Mesenchymal stem cell (in vitro differentiated cells and primary cell): ENCODE measurements at regions not wholly inside any gene's neighbourhood (a gene's known extent, or its start where the extent isn't known, plus 50 kb on each side); places are given as distances from the start of the nearest gene placed in this dataset.

Experiments used
- DNase-seq: peaks from one replicate; pipeline ENCODE4 v3.0.0-alpha.2; 2013
- H2AFZ ChIP-seq: one replicate; pipeline ENCODE4 v1.6.1; 2013; ENCODE audit warnings: low read depth, mild to moderate bottlenecking, control low read depth, inconsistent platforms, low read length, moderate library complexity
- H2AK5ac ChIP-seq: 2 replicates; pipeline ENCODE4 v1.6.1; 2013; ENCODE audit warnings: low read length, moderate library complexity, mild to moderate bottlenecking, inconsistent platforms; ENCODE audit not compliant: severe bottlenecking
- H2BK120ac ChIP-seq: one replicate; pipeline ENCODE4 v1.6.1; 2013; ENCODE audit warnings: low read depth, mild to moderate bottlenecking, inconsistent platforms, low read length, moderate library complexity
- H2BK12ac ChIP-seq, 2 experiments: one replicate each; pipeline ENCODE4 v1.6.1; 2013; ENCODE audit warnings: inconsistent platforms in 2 of 2, low read length in 2 of 2, mild to moderate bottlenecking in 2 of 2, moderate library complexity in 2 of 2, control low read depth in 1 of 2
- H2BK15ac ChIP-seq: one replicate; pipeline ENCODE4 v1.6.1; 2013; ENCODE audit warnings: mild to moderate bottlenecking, low read depth, inconsistent platforms; ENCODE audit not compliant: poor library complexity, severe bottlenecking
- H2BK5ac ChIP-seq: 2 replicates; pipeline ENCODE4 v1.6.1; 2013; ENCODE audit warnings: low read depth, mild to moderate bottlenecking, low read length, control low read depth, inconsistent platforms; ENCODE audit not compliant: poor library complexity, severe bottlenecking
- H3K14ac ChIP-seq, 2 experiments: one replicate each; pipeline ENCODE4 v1.6.1; 2013; ENCODE audit warnings: inconsistent platforms in 2 of 2, low read length in 2 of 2, control low read depth in 1 of 2, mild to moderate bottlenecking in 1 of 2, moderate library complexity in 1 of 2
- H3K18ac ChIP-seq, 2 experiments: one replicate each; pipeline ENCODE4 v1.6.1; 2013; ENCODE audit warnings: inconsistent platforms in 2 of 2, low read length in 2 of 2, control low read depth in 1 of 2, low read depth in 1 of 2, mild to moderate bottlenecking in 1 of 2
- H3K23ac ChIP-seq, 2 experiments: one replicate each; pipeline ENCODE4 v1.6.1; 2013; ENCODE audit warnings: inconsistent platforms in 2 of 2, low read length in 2 of 2, mild to moderate bottlenecking in 2 of 2, moderate library complexity in 2 of 2, control low read depth in 1 of 2
- H3K27ac ChIP-seq: 2 replicates; pipeline ENCODE4 v1.5.1; 2013; ENCODE audit warnings: mild to moderate bottlenecking, moderate library complexity, low read length, control low read depth, inconsistent platforms; ENCODE audit not compliant: poor library complexity, severe bottlenecking
- H3K27me3 ChIP-seq, 2 experiments: 2 replicates each; pipeline versions ENCODE4 v1.6.1 to v1.7.0; 2013; ENCODE audit warnings: low read length in 2 of 2, mild to moderate bottlenecking in 2 of 2, moderate library complexity in 2 of 2, control low read depth in 1 of 2, inconsistent platforms in 1 of 2; ENCODE audit not compliant: control insufficient read depth in 1 of 2, insufficient read depth in 1 of 2
- H3K36me3 ChIP-seq, 2 experiments: 2 replicates each; pipeline versions ENCODE4 v1.6.1 to v1.7.0; 2013; ENCODE audit warnings: low read length in 2 of 2, control low read depth in 1 of 2, inconsistent platforms in 1 of 2, low read depth in 1 of 2, mild to moderate bottlenecking in 1 of 2; ENCODE audit not compliant: insufficient read depth in 2 of 2, control insufficient read depth in 1 of 2
- H3K4ac ChIP-seq, 2 experiments: one replicate each; pipeline ENCODE4 v1.6.1; 2013; ENCODE audit warnings: inconsistent platforms in 2 of 2, low read length in 2 of 2, mild to moderate bottlenecking in 2 of 2, moderate library complexity in 2 of 2, control low read depth in 1 of 2, low read depth in 1 of 2
- H3K4me1 ChIP-seq: 2 replicates; pipeline ENCODE4 v1.6.1; 2013; ENCODE audit warnings: low read depth, low read length, control low read depth; ENCODE audit not compliant: control insufficient read depth, insufficient read depth
- H3K4me2 ChIP-seq: 2 replicates; pipeline ENCODE4 v1.6.1; 2013; ENCODE audit warnings: low read length, mild to moderate bottlenecking, inconsistent platforms; ENCODE audit not compliant: poor library complexity, severe bottlenecking
- H3K4me3 ChIP-seq, 2 experiments: 2 replicates each; pipeline versions ENCODE4 v1.5.1 to v1.7.0; 2013; ENCODE audit warnings: low read length in 2 of 2, mild to moderate bottlenecking in 2 of 2, control low read depth in 1 of 2, low read depth in 1 of 2; ENCODE audit not compliant: insufficient read depth in 1 of 2
- H3K79me1 ChIP-seq: replicated peaks from 2 replicates; pipeline ENCODE4 v1.6.1; 2013; ENCODE audit warnings: mild to moderate bottlenecking, control low read depth, low read length, inconsistent platforms; ENCODE audit not compliant: poor library complexity, severe bottlenecking
- H3K9ac ChIP-seq: 2 replicates; pipeline ENCODE4 v1.7.0; 2013; ENCODE audit warnings: mild to moderate bottlenecking, low read length, moderate library complexity
- H3K9me3 ChIP-seq: 2 replicates; pipeline ENCODE4 v1.7.0; 2013; ENCODE audit warnings: mild to moderate bottlenecking, low read length; ENCODE audit not compliant: control insufficient read depth
- H4K8ac ChIP-seq: one replicate; pipeline ENCODE4 v1.6.1; 2013; ENCODE audit warnings: inconsistent platforms, mild to moderate bottlenecking, low read length, moderate library complexity
- H4K91ac ChIP-seq: one replicate; pipeline ENCODE4 v1.6.1; 2013; ENCODE audit warnings: mild to moderate bottlenecking, low read length, inconsistent platforms
- WGBS: methylation state at CpG from one replicate; pipeline ENCODE4 v1.1.7; 2013; ENCODE audit warnings: mixed read lengths; 5-methylcytosine and 5-hydroxymethylcytosine counted together

DNA sequence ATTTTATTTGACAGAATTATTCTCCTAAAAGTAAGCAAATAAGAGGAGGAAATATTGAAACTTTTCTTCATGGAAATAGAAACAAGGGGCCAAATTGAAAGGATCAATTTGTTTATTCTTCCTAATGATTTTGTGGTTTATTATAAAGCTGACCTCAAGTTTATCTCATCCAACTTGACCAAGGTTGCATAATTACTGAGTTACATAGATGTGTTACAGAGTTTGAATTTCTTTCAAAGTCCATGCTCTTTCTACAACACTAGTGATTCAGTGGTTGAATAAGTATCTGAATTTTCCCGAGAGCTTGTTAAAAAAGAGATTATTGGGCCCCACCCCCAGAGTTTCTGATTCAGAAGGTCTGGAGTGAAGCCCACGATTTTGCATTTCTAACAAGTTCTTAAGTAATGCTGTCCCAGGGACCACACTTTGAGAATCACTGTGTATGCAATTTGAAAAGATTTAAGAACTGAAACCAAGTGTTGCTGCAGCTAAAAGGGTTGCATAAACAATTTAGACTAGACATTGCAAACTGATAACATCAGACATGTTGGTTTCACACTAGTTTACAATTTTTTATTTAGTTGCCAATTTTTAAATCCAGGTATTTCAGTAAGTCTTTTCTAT is 485.7 kb upstream of the ANO5 start:
- Histone ChIP-seq H3K23ac (no peak overlapping the region), H3K79me1 (no peaks in the 10 kb centered on the region), H2BK15ac (no peak overlapping the region), H4K8ac (no peak overlapping the region), H2AFZ (no peak overlapping the region), H3K4ac (no peak overlapping the region), H3K4me2 (no peak overlapping the region), H4K91ac (no peak overlapping the region), H2AK5ac (no peak overlapping the region), H3K36me3 (no peaks in the 10 kb centered on the region), H2BK12ac (no peak overlapping the region), H3K27ac (no peak overlapping the region), H3K18ac (no peak overlapping the region), H2BK5ac (no peak overlapping the region), H3K14ac (no peak overlapping the region), H3K4me1 (no peaks in the 10 kb centered on the region), H3K4me3 (no peak overlapping the region), H3K9ac (no peak overlapping the region), H2BK120ac (no peak overlapping the region), H3K9me3 (no peaks in the 10 kb centered on the region), H3K27me3 (no peaks in the 10 kb centered on the region)
- 39% methylated on average over 2 of the region's 2 CpGs for WGBS
- DNase-seq: no peak

- H3K23ac ChIP-seq: no peak overlapping the region
- no peak overlapping the region for H2BK120ac ChIP-seq
- H2BK12ac ChIP-seq: no peak overlapping the region
- no peaks in the 10 kb centered on the region for H3K36me3 ChIP-seq
- H4K8ac ChIP-seq: no peak overlapping the region
- no peak overlapping the region for H2AK5ac ChIP-seq
- H3K9ac ChIP-seq: no peak overlapping the region
- H3K4me3 ChIP-seq: no peak overlapping the region
- H3K79me1 ChIP-seq: no peaks in the 10 kb centered on the region
- WGBS: 100% methylated on average over 1 of the region's 1 CpG
- H4K91ac ChIP-seq: no peak overlapping the region
- no peak overlapping the region for H2BK15ac ChIP-seq
- H3K4me1 ChIP-seq: no peaks in the 10 kb centered on the region
- DNase-seq: no peak
- no peak overlapping the region for H3K18ac ChIP-seq
- no peak overlapping the region for H3K27ac ChIP-seq
- H2AFZ ChIP-seq: no peak overlapping the region
- H2BK5ac ChIP-seq: no peak overlapping the region
- H3K27me3 ChIP-seq: no peaks in the 10 kb centered on the region
- H3K9me3 ChIP-seq: no peaks in the 10 kb centered on the region
- H3K4ac ChIP-seq: no peak overlapping the region
- H3K14ac ChIP-seq: no peak overlapping the region
- no peak overlapping the region for H3K4me2 ChIP-seq
Measured at GRCh38 chr11:21710809-21711208, 482.1 kb upstream of the ANO5 start.

- no peaks in the 10 kb centered on the region for H3K4me1 ChIP-seq
- 79% methylated on average over 2 of the region's 2 CpGs for WGBS
- H3K18ac ChIP-seq: no peak overlapping the region
- no peak overlapping the region for H3K9ac ChIP-seq
- H2BK120ac ChIP-seq: no peak overlapping the region
- no peak overlapping the region for H2BK12ac ChIP-seq
- no peak for DNase-seq
- H3K14ac ChIP-seq: no peak overlapping the region
- H3K36me3 ChIP-seq: no peaks in the 10 kb centered on the region
- H4K91ac ChIP-seq: no peak overlapping the region
- no peak overlapping the region for H3K23ac ChIP-seq
- no peak overlapping the region for H4K8ac ChIP-seq
- H3K27me3 ChIP-seq: no peaks in the 10 kb centered on the region
- no peak overlapping the region for H2BK15ac ChIP-seq
- no peak overlapping the region for H2AFZ ChIP-seq
- no peaks in the 10 kb centered on the region for H3K79me1 ChIP-seq
- H3K4ac ChIP-seq: no peak overlapping the region
- H3K4me2 ChIP-seq: no peak overlapping the region
- H2BK5ac ChIP-seq: no peak overlapping the region
- H2AK5ac ChIP-seq: no peak overlapping the region
- H3K27ac ChIP-seq: no peak overlapping the region
- no peaks in the 10 kb centered on the region for H3K9me3 ChIP-seq
- no peak overlapping the region for H3K4me3 ChIP-seq
Measured at GRCh38 chr11:21711341-21711740, 481.5 kb upstream of the ANO5 start.

DNA sequence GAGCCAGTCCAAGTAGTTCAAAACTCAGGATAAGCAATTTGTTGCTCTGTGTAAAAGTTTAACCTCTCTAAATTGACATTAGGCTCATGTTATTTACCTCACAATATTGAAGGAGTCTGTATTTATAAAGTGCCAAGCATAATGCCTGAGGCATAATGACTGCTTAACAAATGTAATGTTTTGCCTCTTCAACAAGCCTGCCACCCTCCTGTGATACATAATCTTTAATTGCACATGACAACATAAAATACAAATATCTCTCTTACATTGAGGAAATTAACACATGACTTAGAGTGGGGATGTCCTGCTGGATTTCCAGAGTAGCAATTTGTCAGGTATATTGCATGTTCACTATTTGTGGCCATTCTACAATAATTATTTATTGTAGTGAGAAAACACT is 469.2 kb upstream of the ANO5 start:
- Histone ChIP-seq H3K79me1 (no peaks in the 10 kb centered on the region), H3K4me2 (no peak overlapping the region), H2BK5ac (no peak overlapping the region), H3K27ac (no peak overlapping the region), H2AFZ (no peak overlapping the region), H2AK5ac (no peak overlapping the region), H2BK15ac (no peak overlapping the region), H3K18ac (no peak overlapping the region), H4K8ac (no peak overlapping the region), H2BK120ac (no peak overlapping the region), H3K27me3 (no peaks in the 10 kb centered on the region), H3K14ac (no peak overlapping the region), H3K4me3 (no peak overlapping the region), H4K91ac (no peak overlapping the region), H3K23ac (no peak overlapping the region), H3K36me3 (no peaks in the 10 kb centered on the region), H3K4me1 (no peaks in the 10 kb centered on the region), H3K9me3 (peaks cover 3% of the 10 kb centered on the region), H3K4ac (no peak overlapping the region), H2BK12ac (no peak overlapping the region), H3K9ac (no peak overlapping the region)
- no peak for DNase-seq
